Endodermal cell (in vitro differentiated cells): ENCODE measurements at regions not wholly inside any gene's neighbourhood (a gene's known extent, or its start where the extent isn't known, plus 50 kb on each side); places are given as distances from the start of the nearest gene placed in this dataset.

Experiments used
- DNase-seq: peaks from one replicate; pipeline ENCODE4 v3.0.0-alpha.2; 2017
- H3K27ac ChIP-seq: 2 replicates; pipeline ENCODE4 v1.5.1; 2013; ENCODE audit warnings: mild to moderate bottlenecking, low read depth, low read length, moderate library complexity
- H3K27me3 ChIP-seq: 2 replicates; pipeline ENCODE4 v1.6.1; 2013; ENCODE audit warnings: mild to moderate bottlenecking, low read length, moderate library complexity; ENCODE audit not compliant: insufficient read depth, control insufficient read depth, poor library complexity, severe bottlenecking
- H3K36me3 ChIP-seq: 2 replicates; pipeline ENCODE4 v1.7.0; 2013; ENCODE audit warnings: mild to moderate bottlenecking, low read length, moderate library complexity; ENCODE audit not compliant: control insufficient read depth, insufficient read depth
- H3K4me1 ChIP-seq: one replicate; pipeline ENCODE4 v1.7.0; 2013; ENCODE audit warnings: low read length; ENCODE audit not compliant: control insufficient read depth, insufficient read depth
- H3K4me3 ChIP-seq: 2 replicates; pipeline ENCODE4 v1.5.1; 2013; ENCODE audit warnings: mild to moderate bottlenecking, low read length, moderate library complexity
- H3K9ac ChIP-seq: 2 replicates; pipeline ENCODE4 v1.6.1; 2013; ENCODE audit warnings: mild to moderate bottlenecking, low read length, moderate library complexity; ENCODE audit not compliant: poor library complexity, severe bottlenecking; ENCODE audit errors: extremely low read depth
- H3K9me3 ChIP-seq: 2 replicates; pipeline ENCODE4 v1.6.1; 2013; ENCODE audit warnings: mild to moderate bottlenecking, low read length, moderate library complexity; ENCODE audit not compliant: control insufficient read depth
- H3K27ac Mint-ChIP-seq: 2 replicates; pipeline ENCODE4 v1.8.0; 2020; ENCODE audit warnings: mixed read lengths
- H3K27me3 Mint-ChIP-seq: 2 replicates; pipeline ENCODE4 v1.8.0; 2021; ENCODE audit warnings: mild to moderate bottlenecking, mixed read lengths; ENCODE audit not compliant: insufficient read depth
- H3K36me3 Mint-ChIP-seq: 2 replicates; pipeline ENCODE4 v1.8.0; 2020; ENCODE audit warnings: low read depth, mixed read lengths
- H3K4me1 Mint-ChIP-seq: 2 replicates; pipeline ENCODE4 v1.8.0; 2020; ENCODE audit warnings: mixed read lengths
- H3K4me3 Mint-ChIP-seq: 2 replicates; pipeline ENCODE4 v1.8.0; 2020; ENCODE audit warnings: mild to moderate bottlenecking, moderate library complexity, mixed read lengths
- H3K9me3 Mint-ChIP-seq: 2 replicates; pipeline ENCODE4 v1.8.0; 2020; ENCODE audit warnings: mild to moderate bottlenecking, mixed read lengths
- WGBS, 2 experiments: methylation state at CpG; one replicate each; pipeline versions ENCODE4 v1.1.5 to v1.1.7; 2013; ENCODE audit warnings: missing lambda C conversion rate in 2 of 2, mixed read lengths in 1 of 2; ENCODE audit not compliant: insufficient coverage in 1 of 2, insufficient read length in 1 of 2; 5-methylcytosine and 5-hydroxymethylcytosine counted together
- TF ChIP-seq, protein P1 (sequence below): fragments of 200-600 bp; sonication (generic); conservative IDR thresholded peaks from 2 replicates; pipeline ENCODE4 v1.5.0; 2021; ENCODE audit warnings: antibody characterized with exemption, mild to moderate bottlenecking

DNA sequence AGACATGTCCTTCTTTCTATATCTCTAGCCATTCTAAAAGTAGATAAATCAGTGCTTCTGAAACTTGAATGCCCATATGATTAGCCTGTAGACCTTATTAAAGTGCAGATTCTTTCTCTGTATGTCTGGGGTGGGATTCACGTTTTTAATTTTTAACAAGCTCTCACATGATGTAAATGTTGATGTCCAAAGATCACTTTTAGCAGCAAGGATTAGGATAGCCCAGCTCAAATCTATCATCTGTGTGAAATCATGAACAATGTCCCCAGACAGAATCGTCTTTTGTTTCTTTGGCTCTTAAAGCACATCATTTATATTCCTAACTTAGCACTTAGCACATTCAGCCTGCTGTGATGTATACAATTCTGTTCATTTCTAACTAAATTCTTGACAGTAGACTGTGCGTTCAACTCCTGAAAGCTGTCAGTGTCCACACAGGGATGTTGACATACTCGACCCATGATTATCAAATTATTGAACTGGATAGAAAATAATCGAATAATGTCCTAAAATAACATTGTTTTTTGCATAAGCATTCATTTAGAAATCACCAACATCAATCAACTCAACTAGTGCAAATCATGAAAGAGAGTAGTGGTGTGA lies 102.1 kb upstream of the MLIP start:
- H3K27ac Mint-ChIP-seq = no peak overlapping the region
- 65 to 88% methylated on average over 3 to 5 of the region's 5 CpGs for WGBS, 2 experiments

DNA sequence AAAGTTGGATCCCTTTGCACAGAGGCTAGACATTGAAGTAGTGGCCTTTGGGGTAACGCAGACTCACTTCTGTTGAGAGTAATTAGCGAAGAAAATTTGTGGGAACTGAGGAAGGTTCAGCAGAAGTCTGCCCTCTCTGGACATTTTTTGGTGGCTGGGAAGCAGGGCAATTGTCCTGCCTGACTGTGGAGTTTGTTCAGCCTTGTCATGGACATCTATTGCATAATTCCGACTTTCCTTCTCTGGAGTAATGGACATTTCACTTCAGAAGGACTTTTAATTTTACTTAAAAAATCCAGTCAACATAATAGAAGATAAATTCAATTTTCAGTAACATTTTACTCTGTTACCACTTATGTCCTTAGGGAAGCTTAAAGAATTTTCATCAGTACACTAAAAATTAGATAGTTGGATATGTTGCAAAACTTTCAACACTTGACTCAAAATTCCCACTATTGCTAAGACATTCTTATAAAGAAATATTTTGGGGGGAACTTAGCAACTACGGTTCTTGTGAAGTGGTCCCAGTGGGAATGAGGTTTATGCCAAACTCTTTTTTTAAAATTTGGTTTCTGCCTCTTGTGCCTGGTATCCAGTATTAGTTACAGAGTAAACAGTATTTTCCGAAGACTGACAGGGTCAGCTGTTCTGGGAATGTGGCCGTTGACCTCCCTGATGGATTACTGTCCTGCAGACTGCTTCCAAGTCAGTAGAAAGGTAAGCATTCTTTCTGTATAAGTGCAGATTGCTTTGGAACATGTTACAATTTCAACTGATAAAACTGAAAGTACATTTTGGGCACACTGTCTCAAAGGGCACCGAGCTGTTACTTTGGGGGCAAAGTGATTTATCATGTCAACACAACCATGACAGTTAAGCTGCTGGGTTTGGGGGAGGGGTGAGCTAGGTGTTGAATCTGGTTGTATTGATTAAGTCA lies 100.6 kb upstream of the MLIP start:
- Mint-ChIP-seq H3K9me3 (no peaks in the 10 kb centered on the region), H3K27ac (no peak overlapping the region), H3K27me3 (no peaks in the 10 kb centered on the region), H3K4me3 (no peak overlapping the region), H3K4me1 (no peaks in the 10 kb centered on the region), H3K36me3 (no peaks in the 10 kb centered on the region)
- WGBS, 2 experiments = 89% methylated on average over 4 to 7 of the region's 7 CpGs
- H3K4me3 ChIP-seq = no peak overlapping the region
- H3K27ac ChIP-seq = peak overlapping the region; percentile 71
- no peak for DNase-seq
- H3K36me3 ChIP-seq = no peaks in the 10 kb centered on the region
- no peaks in the 10 kb centered on the region for H3K9me3 ChIP-seq
- TF ChIP-seq, protein P1, sequence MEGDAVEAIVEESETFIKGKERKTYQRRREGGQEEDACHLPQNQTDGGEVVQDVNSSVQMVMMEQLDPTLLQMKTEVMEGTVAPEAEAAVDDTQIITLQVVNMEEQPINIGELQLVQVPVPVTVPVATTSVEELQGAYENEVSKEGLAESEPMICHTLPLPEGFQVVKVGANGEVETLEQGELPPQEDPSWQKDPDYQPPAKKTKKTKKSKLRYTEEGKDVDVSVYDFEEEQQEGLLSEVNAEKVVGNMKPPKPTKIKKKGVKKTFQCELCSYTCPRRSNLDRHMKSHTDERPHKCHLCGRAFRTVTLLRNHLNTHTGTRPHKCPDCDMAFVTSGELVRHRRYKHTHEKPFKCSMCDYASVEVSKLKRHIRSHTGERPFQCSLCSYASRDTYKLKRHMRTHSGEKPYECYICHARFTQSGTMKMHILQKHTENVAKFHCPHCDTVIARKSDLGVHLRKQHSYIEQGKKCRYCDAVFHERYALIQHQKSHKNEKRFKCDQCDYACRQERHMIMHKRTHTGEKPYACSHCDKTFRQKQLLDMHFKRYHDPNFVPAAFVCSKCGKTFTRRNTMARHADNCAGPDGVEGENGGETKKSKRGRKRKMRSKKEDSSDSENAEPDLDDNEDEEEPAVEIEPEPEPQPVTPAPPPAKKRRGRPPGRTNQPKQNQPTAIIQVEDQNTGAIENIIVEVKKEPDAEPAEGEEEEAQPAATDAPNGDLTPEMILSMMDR = no peak
- no peaks in the 10 kb centered on the region for H3K27me3 ChIP-seq
- no peaks in the 10 kb centered on the region for H3K4me1 ChIP-seq
- no peak overlapping the region for H3K9ac ChIP-seq

More for the DNA sequence above, 102.1 kb upstream of the MLIP start:
- no peak overlapping the region for H3K4me3 ChIP-seq
- H3K27ac ChIP-seq = peak overlapping the region; percentile 71
- H3K27me3 Mint-ChIP-seq = no peaks in the 10 kb centered on the region
- no peaks in the 10 kb centered on the region for H3K27me3 ChIP-seq
- H3K4me1 Mint-ChIP-seq = no peaks in the 10 kb centered on the region
- no peaks in the 10 kb centered on the region for H3K36me3 Mint-ChIP-seq
- no peaks in the 10 kb centered on the region for H3K36me3 ChIP-seq
- H3K9me3 ChIP-seq = no peaks in the 10 kb centered on the region
- H3K4me1 ChIP-seq = no peaks in the 10 kb centered on the region
- DNase-seq = no peak
- no peak overlapping the region for H3K9ac ChIP-seq
- H3K4me3 Mint-ChIP-seq = no peak overlapping the region
- TF ChIP-seq, protein P1 = no peak
- no peaks in the 10 kb centered on the region for H3K9me3 Mint-ChIP-seq

DNA sequence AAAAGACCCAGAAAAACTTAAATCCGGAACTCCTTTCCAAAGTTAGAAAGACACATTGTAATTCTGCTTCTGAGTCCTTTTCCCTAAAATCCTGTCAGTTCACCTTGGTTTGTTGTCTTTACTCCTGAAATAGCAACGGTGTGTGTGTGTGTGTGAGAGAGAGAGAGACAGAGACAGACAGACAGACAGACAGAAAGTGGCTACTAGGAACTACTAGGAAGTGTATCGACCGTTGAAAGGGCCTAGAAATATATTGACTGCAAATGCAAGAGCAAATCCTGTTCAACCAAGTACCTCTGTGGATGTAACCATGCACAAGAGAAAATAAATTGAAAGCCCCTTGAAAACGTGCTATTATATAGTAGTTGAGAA lies 100.0 kb upstream of the MLIP start:
- no peak overlapping the region for H3K4me3 Mint-ChIP-seq
- Histone ChIP-seq H3K36me3 (no peaks in the 10 kb centered on the region), H3K27ac (no peak overlapping the region), H3K27me3 (no peaks in the 10 kb centered on the region), H3K9me3 (no peaks in the 10 kb centered on the region), H3K4me3 (no peak overlapping the region), H3K4me1 (no peaks in the 10 kb centered on the region), H3K9ac (no peak overlapping the region)
- H3K9me3 Mint-ChIP-seq = no peaks in the 10 kb centered on the region
- TF ChIP-seq, protein P1 = no peak
- no peaks in the 10 kb centered on the region for H3K4me1 Mint-ChIP-seq
- 87 to 92% methylated on average over 4 to 5 of the region's 5 CpGs for WGBS, 2 experiments
- H3K27ac Mint-ChIP-seq = no peak overlapping the region
- DNase-seq = no peak
- H3K36me3 Mint-ChIP-seq = no peaks in the 10 kb centered on the region
- no peaks in the 10 kb centered on the region for H3K27me3 Mint-ChIP-seq
